T-cell (primary cell): ENCODE measurements at regions not wholly inside any gene's neighbourhood (a gene's known extent, or its start where the extent isn't known, plus 50 kb on each side); places are given as distances from the start of the nearest gene placed in this dataset.

Source experiments
- ATAC-seq, 4 experiments: fragments of 200-7000 bp in 3 of 4; fragments of 150-1000 bp in 1 of 4; cut with Tn5 transposase; replicated peaks in 1 of 4; 1 replicate in 3 of 4; 2 replicates in 1 of 4; pipeline ENCODE4 v1.10.0; 2021; ENCODE audit warnings: moderate library complexity in 3 of 4, mild to moderate bottlenecking in 2 of 4, moderate number of reproducible peaks in 1 of 4
- CTCF ChIA-PET, 2 donors: fragments of 300-600 bp; sonication (Branson Sonifier 250); formaldehyde crosslinking; loops; one replicate each; lab custom pipeline; 2022; ENCODE audit warnings: antibody characterized with exemption in 2 of 2; lab: Charles Lee
- POLR2A ChIA-PET, 2 donors: fragments of 300-600 bp; sonication (Branson Sonifier 250); formaldehyde crosslinking; loops; one replicate each; lab custom pipeline; 2022; ENCODE audit warnings: antibody characterized with exemption in 2 of 2; lab: Charles Lee
- DNase-seq, 35 experiments: peaks; one replicate each; pipeline versions ENCODE4 v3.0.0 to v3.0.0-alpha.2; 2013 to 2023
- H3K27ac ChIP-seq: one replicate; pipeline ENCODE4 v1.5.1; 2013; ENCODE audit warnings: low read length
- H3K27me3 ChIP-seq, 2 experiments: replicated peaks in 1 of 2; 1 replicate in 1 of 2; 2 replicates in 1 of 2; pipeline versions ENCODE4 v1.6.1 to v1.7.0; 2013; ENCODE audit warnings: low read length in 1 of 2, mixed read lengths in 1 of 2; ENCODE audit not compliant: control insufficient read depth in 2 of 2, insufficient read depth in 2 of 2; ENCODE audit errors: extremely low read depth in 1 of 2
- H3K36me3 ChIP-seq, 2 donors: 1 replicate in 1 of 2; 2 replicates in 1 of 2; pipeline versions ENCODE4 v1.6.1 to v1.7.0; 2013; ENCODE audit warnings: low read length in 1 of 2; ENCODE audit not compliant: control insufficient read depth in 2 of 2, insufficient read depth in 1 of 2; ENCODE audit errors: extremely low read depth in 1 of 2
- H3K4me1 ChIP-seq, 2 experiments: 1 replicate in 1 of 2; 2 replicates in 1 of 2; pipeline versions ENCODE4 v1.6.1 to v1.7.0; 2013; ENCODE audit warnings: low read length in 2 of 2, mixed read lengths in 1 of 2; ENCODE audit not compliant: insufficient read depth in 2 of 2, control insufficient read depth in 1 of 2; ENCODE audit errors: extremely low read depth in 1 of 2
- H3K4me3 ChIP-seq, 2 donors: 1 replicate in 1 of 2; 2 replicates in 1 of 2; pipeline versions ENCODE4 v1.5.1 to v1.7.0; 2013; ENCODE audit warnings: mild to moderate bottlenecking in 2 of 2, low read length in 1 of 2, moderate library complexity in 1 of 2; ENCODE audit not compliant: control insufficient read depth in 1 of 2; ENCODE audit errors: extremely low read depth in 1 of 2
- H3K9me3 ChIP-seq: 2 replicates; pipeline ENCODE4 v1.7.0; 2013
- H3K27ac Mint-ChIP-seq, 2 donors: one replicate each; pipeline ENCODE4 v1.8.0; 2020 to 2021; ENCODE audit warnings: mild to moderate bottlenecking in 2 of 2, mixed read lengths in 2 of 2
- H3K27me3 Mint-ChIP-seq, 2 donors: one replicate each; pipeline ENCODE4 v1.8.0; 2021 to 2022; ENCODE audit warnings: mixed read lengths in 2 of 2
- H3K36me3 Mint-ChIP-seq: one replicate; pipeline ENCODE4 v1.8.0; 2021; ENCODE audit warnings: mixed read lengths
- H3K4me1 Mint-ChIP-seq, 3 donors: one replicate each; pipeline ENCODE4 v1.8.0; 2020 to 2022; ENCODE audit warnings: mixed read lengths in 3 of 3, mild to moderate bottlenecking in 1 of 3
- H3K4me3 Mint-ChIP-seq, 3 donors: one replicate each; pipeline ENCODE4 v1.8.0; 2020 to 2022; ENCODE audit warnings: mild to moderate bottlenecking in 3 of 3, mixed read lengths in 3 of 3, moderate library complexity in 3 of 3
- H3K9me3 Mint-ChIP-seq, 3 donors: one replicate each; pipeline ENCODE4 v1.8.0; 2020 to 2022; ENCODE audit warnings: mixed read lengths in 3 of 3
- WGBS: methylation state at CpG from one replicate; pipeline ENCODE4 v1.1.5; 2013; ENCODE audit warnings: missing lambda C conversion rate; ENCODE audit not compliant: insufficient coverage; 5-methylcytosine and 5-hydroxymethylcytosine counted together

- DNase-seq (peak in 1 of 35 experiments; percentile 13), ATAC-seq (no peak)
- Mint-ChIP-seq H3K36me3 (no peaks in the 10 kb centered on the region), H3K27me3 (peaks cover 0 to 2% of the 10 kb centered on the region in 2 donors), H3K9me3 (peaks cover 0 to 4% (median 0%) of the 10 kb centered on the region in 3 donors), H3K4me1 (no peaks in the 10 kb centered on the region), H3K27ac (no peak overlapping the region), H3K4me3 (no peak overlapping the region)
- no peaks in the 10 kb centered on the region for H3K4me1 ChIP-seq
- H3K4me3 ChIP-seq: no peak overlapping the region
- 30% methylated on average over 1 of the region's 1 CpG for WGBS
- peaks cover 0 to 3% of the 10 kb centered on the region in 2 experiments for H3K27me3 ChIP-seq
- H3K27ac ChIP-seq: no peak overlapping the region
- ChIA-PET CTCF (interaction anchor here in 1 of 2 donors (0.9 kb wide), 1 partner anchor 14 kb away, joined by 3 read pairs; no protein-coding TSS in a partner anchor), POLR2A (no interaction called here)
- no peaks in the 10 kb centered on the region for H3K36me3 ChIP-seq
- no peaks in the 10 kb centered on the region for H3K9me3 ChIP-seq
Measured at GRCh38 chr7:97499204-97499603, 232.7 kb upstream of the TAC1 start.

- ATAC-seq (no peak), DNase-seq (no peak)
- POLR2A ChIA-PET: no interaction called here
- H3K27ac Mint-ChIP-seq: no peak overlapping the region
- WGBS: 93% methylated on average over 7 of the region's 10 CpGs
- Histone ChIP-seq H3K27ac (no peak overlapping the region), H3K4me3 (no peak overlapping the region), H3K4me1 (no peaks in the 10 kb centered on the region), H3K9me3 (no peaks in the 10 kb centered on the region), H3K27me3 (peaks cover 0 to 3% of the 10 kb centered on the region in 2 experiments), H3K36me3 (no peaks in the 10 kb centered on the region)
- no peaks in the 10 kb centered on the region for H3K4me1 Mint-ChIP-seq
- H3K9me3 Mint-ChIP-seq: no peaks in the 10 kb centered on the region
- CTCF ChIA-PET: interaction anchor here in 1 of 2 donors (0.7 kb wide), 1 partner anchor 15 kb away, joined by 8 read pairs; no protein-coding TSS in a partner anchor
- no peak overlapping the region for H3K4me3 Mint-ChIP-seq
- H3K36me3 Mint-ChIP-seq: no peaks in the 10 kb centered on the region
- peaks cover 0 to 2% of the 10 kb centered on the region in 2 donors for H3K27me3 Mint-ChIP-seq
Measured at GRCh38 chr7:97503367-97504094, 228.4 kb upstream of the TAC1 start.

- H3K27ac Mint-ChIP-seq: no peak overlapping the region
- Histone ChIP-seq H3K4me3 (no peak overlapping the region), H3K27ac (no peak overlapping the region), H3K27me3 (peaks cover 0 to 3% of the 10 kb centered on the region in 2 experiments), H3K36me3 (no peaks in the 10 kb centered on the region), H3K9me3 (no peaks in the 10 kb centered on the region), H3K4me1 (no peaks in the 10 kb centered on the region)
- WGBS: no CpG with 5 or more reads among the region's 3 CpGs
- POLR2A ChIA-PET: no interaction called here
- no peaks in the 10 kb centered on the region for H3K4me1 Mint-ChIP-seq
- no peaks in the 10 kb centered on the region for H3K9me3 Mint-ChIP-seq
- no peaks in the 10 kb centered on the region for H3K36me3 Mint-ChIP-seq
- H3K4me3 Mint-ChIP-seq: no peak overlapping the region
- CTCF ChIA-PET: no interaction called here
- ATAC-seq (no peak), DNase-seq (no peak)
- H3K27me3 Mint-ChIP-seq: peaks cover 0 to 2% of the 10 kb centered on the region in 2 donors
Measured at GRCh38 chr7:97506728-97507127, 225.2 kb upstream of the TAC1 start.

GRCh38 chr7:97512441-97513207 lies 219.3 kb upstream of the TAC1 start:
- DNase-seq (no peak), ATAC-seq (no peak)
- CTCF ChIA-PET: interaction anchor here in 1 of 2 donors (0.7 kb wide), 1 partner anchor 129 kb away, joined by 3 read pairs; no protein-coding TSS in a partner anchor
- WGBS: 57% methylated on average over 1 of the region's 3 CpGs
- Histone ChIP-seq H3K27ac (no peak overlapping the region), H3K36me3 (no peaks in the 10 kb centered on the region), H3K4me1 (no peaks in the 10 kb centered on the region), H3K9me3 (no peaks in the 10 kb centered on the region), H3K4me3 (no peak overlapping the region), H3K27me3 (no peaks in the 10 kb centered on the region)
- POLR2A ChIA-PET: no interaction called here
- Mint-ChIP-seq H3K9me3 (no peaks in the 10 kb centered on the region), H3K4me1 (no peaks in the 10 kb centered on the region), H3K27ac (no peak overlapping the region), H3K27me3 (peaks cover 0 to 3% of the 10 kb centered on the region in 2 donors), H3K4me3 (no peak overlapping the region), H3K36me3 (no peaks in the 10 kb centered on the region)

GRCh38 chr7:97513326-97513725 lies 218.6 kb upstream of the TAC1 start:
- DNase-seq (no peak), ATAC-seq (no peak)
- H3K4me1 ChIP-seq: no peaks in the 10 kb centered on the region
- H3K27ac ChIP-seq: no peak overlapping the region
- Mint-ChIP-seq H3K4me3 (no peak overlapping the region), H3K36me3 (no peaks in the 10 kb centered on the region), H3K27ac (no peak overlapping the region), H3K27me3 (peaks cover 0 to 5% of the 10 kb centered on the region in 2 donors), H3K9me3 (no peaks in the 10 kb centered on the region), H3K4me1 (no peaks in the 10 kb centered on the region)
- H3K4me3 ChIP-seq: no peak overlapping the region
- CTCF ChIA-PET: interaction anchor here in 1 of 2 donors (0.9 kb wide), 1 partner anchor 14 kb away, joined by 3 read pairs; no protein-coding TSS in a partner anchor
- H3K27me3 ChIP-seq: no peaks in the 10 kb centered on the region
- no peaks in the 10 kb centered on the region for H3K36me3 ChIP-seq
- H3K9me3 ChIP-seq: no peaks in the 10 kb centered on the region
- POLR2A ChIA-PET: no interaction called here

- Mint-ChIP-seq H3K4me3 (no peak overlapping the region), H3K9me3 (peaks cover 0 to 12% (median 6%) of the 10 kb centered on the region in 3 donors), H3K27ac (no peak overlapping the region), H3K4me1 (no peaks in the 10 kb centered on the region), H3K27me3 (no peaks in the 10 kb centered on the region), H3K36me3 (no peaks in the 10 kb centered on the region)
- H3K36me3 ChIP-seq: no peaks in the 10 kb centered on the region
- no peak overlapping the region for H3K27ac ChIP-seq
- no peaks in the 10 kb centered on the region for H3K27me3 ChIP-seq
- 88% methylated on average over 9 of the region's 14 CpGs for WGBS
- no peaks in the 10 kb centered on the region for H3K4me1 ChIP-seq
- no peaks in the 10 kb centered on the region for H3K9me3 ChIP-seq
- no peak overlapping the region for H3K4me3 ChIP-seq
- DNase-seq (no peak), ATAC-seq (no peak)
- ChIA-PET CTCF (no interaction called here), POLR2A (no interaction called here)
Measured at GRCh38 chr7:97541188-97541587, 190.7 kb upstream of the TAC1 start.
